Right lobe of liver (tissue), 4 donors: ENCODE measurements at regions not wholly inside any gene's neighbourhood (a gene's known extent, or its start where the extent isn't known, plus 50 kb on each side); places are given as distances from the start of the nearest gene placed in this dataset.

Source experiments
- CTCF ChIP-seq, 4 donors: fragments of 200-600 bp in 3 of 4; fragments of 450-650 bp in 1 of 4; IDR thresholded peaks; one replicate each; pipeline versions ENCODE4 v1.5.1 to v1.8.0; 2016 to 2022; ENCODE audit warnings: antibody characterized with exemption in 4 of 4, mild to moderate bottlenecking in 2 of 4
- POLR2A ChIP-seq: fragments of 450-650 bp; IDR thresholded peaks from one replicate; pipeline ENCODE4 v1.6.1; 2017; ENCODE audit warnings: antibody characterized with exemption, mild to moderate bottlenecking
- donor health status: DM: no; HTN: no; CAD: no.
- donor health status: DM: no; HTN: no; CAD: no.
- donor health status: DM: no; HTN: yes; CAD: no.

- no peak for TF ChIP-seq CTCF (IDR thresholded peaks at IDR 0.05)
- no peak for TF ChIP-seq POLR2A
Observed at GRCh38 chr14:43410631-43411030, 1096.5 kb downstream of the FSCB start.
